ENCODE measurements at regions not wholly inside any gene's neighbourhood (a gene's known extent, or its start where the extent isn't known, plus 50 kb on each side); places are given as distances from the start of the nearest gene placed in this dataset.

GRCh38 chr11:33417121-33417520 lies 159.9 kb downstream of the HIPK3 start:
- TF ChIP-seq POLR2A (IDR thresholded peaks at IDR 0.05) (no peak), CTCF (IDR thresholded peaks at IDR 0.05) (no peak)

Data from heart left ventricle (tissue), 13 donors.